Loucy (cell line): ENCODE measurements at regions not wholly inside any gene's neighbourhood (a gene's known extent, or its start where the extent isn't known, plus 50 kb on each side); places are given as distances from the start of the nearest gene placed in this dataset.

Experiments used
- H2AFZ ChIP-seq: fragments of 200-600 bp; sonication (generic); 2 replicates; pipeline ENCODE4 v1.6.0; 2016; ENCODE audit warnings: antibody characterized with exemption, mild to moderate bottlenecking, low read length, moderate library complexity
- H3F3A ChIP-seq: fragments of 200-600 bp; 2 replicates; pipeline ENCODE4 v1.6.0; 2016; ENCODE audit warnings: antibody characterized with exemption, low read depth, mild to moderate bottlenecking
- H3K27me3 ChIP-seq: fragments of 200-600 bp; sonication (generic); 2 replicates; pipeline ENCODE4 v1.6.1; 2014; ENCODE audit warnings: low read length, mild to moderate bottlenecking; ENCODE audit not compliant: insufficient read depth, poor library complexity, severe bottlenecking
- H3K36me3 ChIP-seq: fragments of 200-600 bp; sonication (generic); 2 replicates; pipeline ENCODE4 v1.6.1; 2016; ENCODE audit warnings: low read length; ENCODE audit not compliant: insufficient read depth
- H3K4me1 ChIP-seq: fragments of 200-600 bp; sonication (generic); 2 replicates; pipeline ENCODE4 v1.5.1; 2014; ENCODE audit warnings: low read length, mild to moderate bottlenecking; ENCODE audit not compliant: insufficient read depth, poor library complexity, severe bottlenecking
- H3K4me2 ChIP-seq: fragments of 200-600 bp; sonication (generic); 2 replicates; pipeline ENCODE4 v1.6.0; 2014; ENCODE audit warnings: antibody characterized with exemption, low read length, low read depth, mild to moderate bottlenecking; ENCODE audit not compliant: poor library complexity, severe bottlenecking
- H3K4me3 ChIP-seq: fragments of 200-600 bp; sonication (generic); 2 replicates; pipeline ENCODE4 v1.5.1; 2014; ENCODE audit warnings: low read length, mild to moderate bottlenecking, mixed read lengths; ENCODE audit not compliant: poor library complexity, severe bottlenecking
- H3K79me2 ChIP-seq: fragments of 200-600 bp; sonication (generic); 2 replicates; pipeline ENCODE4 v1.6.1; 2014; ENCODE audit warnings: low read length; ENCODE audit not compliant: insufficient read depth
- H3K9ac ChIP-seq: fragments of 200-600 bp; sonication (generic); 2 replicates; pipeline ENCODE4 v1.6.0; 2014; ENCODE audit warnings: mild to moderate bottlenecking, low read depth, low read length, moderate library complexity; ENCODE audit not compliant: poor library complexity, severe bottlenecking
- H3K9me2 ChIP-seq: fragments of 200-600 bp; sonication (generic); replicated peaks from 2 replicates; pipeline ENCODE4 v1.6.1; 2016; ENCODE audit warnings: low read depth, low read length, mixed read lengths
- H3K9me3 ChIP-seq: fragments of 200-600 bp; sonication (generic); 2 replicates; pipeline ENCODE4 v1.6.1; 2014; ENCODE audit warnings: mild to moderate bottlenecking, antibody characterized with exemption, low read length, low read depth; ENCODE audit not compliant: insufficient read depth
- H4K20me1 ChIP-seq: fragments of 200-600 bp; sonication (generic); 2 replicates; pipeline ENCODE4 v1.6.0; 2014; ENCODE audit warnings: antibody characterized with exemption, low read length, mild to moderate bottlenecking; ENCODE audit not compliant: insufficient read depth, poor library complexity, severe bottlenecking
- CTCF ChIP-seq: fragments of 200-600 bp; sonication (generic); conservative IDR thresholded peaks from 2 replicates; pipeline ENCODE4 v1.5.1; 2014; ENCODE audit warnings: mild to moderate bottlenecking, antibody characterized with exemption, low read length
- EZH2phosphoT487 ChIP-seq: fragments of 200-600 bp; IDR thresholded peaks from 2 replicates; pipeline ENCODE4 v1.6.1; 2018; ENCODE audit warnings: antibody characterized with exemption, mild to moderate bottlenecking, moderate library complexity, borderline replicate concordance

- H3K4me1 ChIP-seq: peaks cover 16% of the 10 kb centered on the region
- H3K79me2 ChIP-seq: no peaks in the 10 kb centered on the region
- no peak overlapping the region for H2AFZ ChIP-seq
- H3K9me2 ChIP-seq: no peaks in the 10 kb centered on the region
- no peak overlapping the region for H3K9ac ChIP-seq
- no peaks in the 10 kb centered on the region for H3K27me3 ChIP-seq
- no peaks in the 10 kb centered on the region for H3F3A ChIP-seq
- TF ChIP-seq EZH2phosphoT487 (no peak), CTCF (no peak)
- H4K20me1 ChIP-seq: no peaks in the 10 kb centered on the region
- no peaks in the 10 kb centered on the region for H3K9me3 ChIP-seq
- H3K4me2 ChIP-seq: no peak overlapping the region
- H3K4me3 ChIP-seq: no peak overlapping the region
- no peaks in the 10 kb centered on the region for H3K36me3 ChIP-seq
Observed at GRCh38 chr10:78571286-78571685, 497.5 kb upstream of the ZMIZ1 start.

- no peak overlapping the region for H2AFZ ChIP-seq
- no peak overlapping the region for H3K9ac ChIP-seq
- no peaks in the 10 kb centered on the region for H3K79me2 ChIP-seq
- no peaks in the 10 kb centered on the region for H3K27me3 ChIP-seq
- H4K20me1 ChIP-seq: no peaks in the 10 kb centered on the region
- H3K9me2 ChIP-seq: no peaks in the 10 kb centered on the region
- H3F3A ChIP-seq: no peaks in the 10 kb centered on the region
- H3K9me3 ChIP-seq: no peaks in the 10 kb centered on the region
- TF ChIP-seq EZH2phosphoT487 (no peak), CTCF (no peak)
- peaks cover 16% of the 10 kb centered on the region for H3K4me1 ChIP-seq
- H3K4me3 ChIP-seq: no peak overlapping the region
- no peaks in the 10 kb centered on the region for H3K36me3 ChIP-seq
- no peak overlapping the region for H3K4me2 ChIP-seq
Observed at GRCh38 chr10:78571891-78572290, 496.9 kb upstream of the ZMIZ1 start.

- TF ChIP-seq CTCF (no peak), EZH2phosphoT487 (no peak)
- H3K4me3 ChIP-seq: no peak overlapping the region
Observed at GRCh38 chr10:78572565-78572964, 496.2 kb upstream of the ZMIZ1 start.

More at GRCh38 chr10:78572565-78572964, 496.2 kb upstream of the ZMIZ1 start:
- Histone ChIP-seq H3F3A (no peaks in the 10 kb centered on the region), H3K27me3 (no peaks in the 10 kb centered on the region), H3K79me2 (no peaks in the 10 kb centered on the region), H3K36me3 (no peaks in the 10 kb centered on the region), H4K20me1 (no peaks in the 10 kb centered on the region), H3K9ac (no peak overlapping the region), H3K9me2 (no peaks in the 10 kb centered on the region), H3K9me3 (no peaks in the 10 kb centered on the region), H2AFZ (no peak overlapping the region), H3K4me2 (no peak overlapping the region), H3K4me1 (peaks cover 16% of the 10 kb centered on the region)
